ENCODE measurements at regions not wholly inside any gene's neighbourhood (a gene's known extent, or its start where the extent isn't known, plus 50 kb on each side); places are given as distances from the start of the nearest gene placed in this dataset. TPM values are rescaled to one million over a fixed set of nuclear protein-coding genes. Genes with fewer than 3 reads are reported as not detected.
A peak's percentile ranks its signal among the peaks of the same experiment; 100 is the strongest.
"Not testable (repeated sequence)": the region's sequence is repeated elsewhere in the genome, so short reads cannot be mapped to it uniquely, and the experiment has no call there.

DNA sequence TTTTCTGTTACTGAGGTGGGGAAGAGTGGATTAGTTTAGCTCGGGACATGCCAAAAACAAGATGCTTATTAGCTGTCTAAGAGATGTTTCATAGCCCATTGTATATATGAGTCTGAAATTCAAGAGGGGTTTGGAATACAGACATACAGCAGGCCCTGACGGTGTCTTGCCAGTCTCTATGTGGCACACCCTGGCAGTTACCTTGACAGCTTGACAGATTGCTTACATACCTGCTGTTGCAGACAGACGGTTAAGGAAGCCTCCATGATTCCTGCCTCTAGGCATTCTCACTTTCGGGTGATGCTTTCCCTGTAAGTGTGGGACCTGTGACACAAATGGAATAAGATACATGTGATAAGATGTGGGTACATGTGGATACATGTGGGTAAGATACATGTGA lies 95.0 kb downstream of the QRSL1 start:
- DNase-seq (ENCODE audit: low spot score), result no peak

DNA sequence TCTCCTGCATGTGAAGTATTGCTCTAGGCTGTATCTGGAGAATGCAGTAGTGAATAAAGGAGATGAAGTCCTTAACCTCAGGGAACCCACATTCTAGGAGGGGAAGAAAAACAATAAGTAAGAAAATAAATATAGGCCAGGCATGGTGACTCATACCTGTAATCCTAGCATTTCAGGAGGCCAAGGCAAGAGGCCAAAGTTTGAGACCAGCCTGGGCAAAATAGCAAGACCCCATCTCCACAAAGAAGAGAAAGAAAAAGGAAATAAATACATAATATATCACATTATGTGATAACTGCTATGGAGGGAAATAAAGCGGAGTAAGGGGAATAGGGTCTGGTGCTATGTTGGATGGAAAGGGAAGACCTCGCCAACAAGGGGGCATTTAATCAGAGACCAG lies 94.0 kb downstream of the QRSL1 start:
- not testable (repeated sequence) for DNase-seq (ENCODE audit: low spot score)

DNA sequence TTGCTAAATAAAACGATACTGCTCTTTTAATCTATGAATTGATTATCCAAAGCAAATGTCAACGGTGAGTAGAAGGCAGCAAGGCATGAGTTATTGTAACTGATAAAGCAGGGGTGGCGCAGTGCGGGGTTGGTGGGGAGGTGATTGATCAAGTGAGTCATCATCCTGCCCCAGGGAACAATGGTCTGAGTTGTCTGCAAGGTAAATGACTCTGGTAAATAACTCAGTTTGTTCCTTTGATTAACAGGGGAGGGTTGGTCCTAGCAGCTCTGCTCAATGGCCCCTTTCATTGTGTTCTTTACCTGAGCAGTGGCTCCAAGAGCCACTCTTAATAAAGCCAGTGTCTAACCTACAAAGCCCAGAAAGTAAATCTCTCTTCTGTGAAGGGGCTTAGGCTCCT lies 91.8 kb downstream of the QRSL1 start:
- peak; percentile 85 for DNase-seq (ENCODE audit: low spot score)

Small RNA genes in the stretch of these regions (small RNA-seq; reads per million reads assigned to genes)
- gene MIR587 (not detected), gene RNU6-117P (not detected)

Data from HT-29 (cell line).